HG02852 (cell line): ENCODE measurements at regions not wholly inside any gene's neighbourhood (a gene's known extent, or its start where the extent isn't known, plus 50 kb on each side); places are given as distances from the start of the nearest gene placed in this dataset.
"Not testable (repeated sequence)": the region's sequence is repeated elsewhere in the genome, so short reads cannot be mapped to it uniquely, and the experiment has no call there.

Source experiments
- ATAC-seq: cut with Tn5 transposase; IDR thresholded peaks from one replicate; pipeline ENCODE4 v1.9.1; 2021; ENCODE audit warnings: mild to moderate bottlenecking, moderate library complexity; ENCODE audit not compliant: unreplicated experiment

- peak; percentile 64 for ATAC-seq
Observed at GRCh38 chr10:30736685-30737232, 107.2 kb upstream of the LYZL2 start.

GRCh38 chr10:30734901-30735300 is 105.3 kb upstream of the LYZL2 start:
- ATAC-seq, result no peak

GRCh38 chr10:30732671-30733070 is 103.1 kb upstream of the LYZL2 start:
- ATAC-seq, result no peak

- ATAC-seq, result no peak
Observed at GRCh38 chr10:30731963-30732362, 102.4 kb upstream of the LYZL2 start.

GRCh38 chr10:30730306-30730705 is 100.8 kb upstream of the LYZL2 start:
- ATAC-seq, result no peak

- no peak for ATAC-seq
Observed at GRCh38 chr10:30728766-30729165, 99.2 kb upstream of the LYZL2 start.

GRCh38 chr10:30728127-30728526 is 98.6 kb upstream of the LYZL2 start:
- no peak for ATAC-seq

GRCh38 chr10:30727524-30727923 is 98.0 kb upstream of the LYZL2 start:
- ATAC-seq, result no peak

GRCh38 chr10:30726783-30727414 is 97.3 kb upstream of the LYZL2 start:
- not testable (repeated sequence) for ATAC-seq

GRCh38 chr10:30725661-30726060 is 96.1 kb upstream of the LYZL2 start:
- ATAC-seq, result no peak

- ATAC-seq, result no peak
Observed at GRCh38 chr10:30724296-30724695, 94.7 kb upstream of the LYZL2 start.

- no peak for ATAC-seq
Observed at GRCh38 chr10:30722956-30723620, 93.5 kb upstream of the LYZL2 start.

- no peak for ATAC-seq
Observed at GRCh38 chr10:30719832-30720231, 90.3 kb upstream of the LYZL2 start.

GRCh38 chr10:30709700-30710358 is 80.3 kb upstream of the LYZL2 start:
- ATAC-seq, result no peak

GRCh38 chr10:30709229-30709628 is 79.7 kb upstream of the LYZL2 start:
- ATAC-seq, result no peak

GRCh38 chr10:30708234-30708633 is 78.7 kb upstream of the LYZL2 start:
- no peak for ATAC-seq

- not testable (repeated sequence) for ATAC-seq
Observed at GRCh38 chr10:30706189-30706588, 76.6 kb upstream of the LYZL2 start.

- ATAC-seq, result peak; percentile 16
Observed at GRCh38 chr10:30705625-30706149, 76.1 kb upstream of the LYZL2 start.

GRCh38 chr10:30705101-30705624 is 75.6 kb upstream of the LYZL2 start:
- peak; percentile 54 for ATAC-seq

GRCh38 chr10:30704601-30705100 is 75.1 kb upstream of the LYZL2 start:
- ATAC-seq, result peak; percentile 3

- no peak for ATAC-seq
Observed at GRCh38 chr10:30704026-30704600, 74.6 kb upstream of the LYZL2 start.
